HG03442 (cell line): ENCODE measurements at regions not wholly inside any gene's neighbourhood (a gene's known extent, or its start where the extent isn't known, plus 50 kb on each side); places are given as distances from the start of the nearest gene placed in this dataset.
"Not testable (repeated sequence)": the region's sequence is repeated elsewhere in the genome, so short reads cannot be mapped to it uniquely, and the experiment has no call there.

ENCODE experiments used
- ATAC-seq: cut with Tn5 transposase; IDR thresholded peaks from one replicate; pipeline ENCODE4 v1.9.1; 2021; ENCODE audit warnings: mild to moderate bottlenecking, moderate library complexity; ENCODE audit not compliant: unreplicated experiment

- ATAC-seq = no peak
Measured at GRCh38 chr5:169531631-169532030, 51.9 kb upstream of the SPDL1 start.

GRCh38 chr5:169527863-169528262 is 55.7 kb upstream of the SPDL1 start:
- no peak for ATAC-seq

- no peak for ATAC-seq
Measured at GRCh38 chr5:169527066-169527465, 56.5 kb upstream of the SPDL1 start.

- ATAC-seq = no peak
Measured at GRCh38 chr5:169522851-169523250, 60.7 kb upstream of the SPDL1 start.

GRCh38 chr5:169521366-169521983 is 62.1 kb upstream of the SPDL1 start:
- ATAC-seq = no peak

- ATAC-seq = no peak
Measured at GRCh38 chr5:169519358-169519757, 64.2 kb upstream of the SPDL1 start.

GRCh38 chr5:169518779-169519178 is 64.8 kb upstream of the SPDL1 start:
- ATAC-seq = not testable (repeated sequence)

- ATAC-seq = no peak
Measured at GRCh38 chr5:169512385-169512784, 71.2 kb upstream of the SPDL1 start.

- no peak for ATAC-seq
Measured at GRCh38 chr5:169511708-169512107, 71.9 kb upstream of the SPDL1 start.

GRCh38 chr5:169507051-169507450 is 76.5 kb upstream of the SPDL1 start:
- no peak for ATAC-seq

GRCh38 chr5:169503886-169504285 is 79.7 kb upstream of the SPDL1 start:
- no peak for ATAC-seq

- ATAC-seq = no peak
Measured at GRCh38 chr5:169499990-169500505, 83.5 kb upstream of the SPDL1 start.

- no peak for ATAC-seq
Measured at GRCh38 chr5:169496878-169497277, 86.7 kb upstream of the SPDL1 start.

GRCh38 chr5:169494941-169495548 is 88.5 kb upstream of the SPDL1 start:
- no peak for ATAC-seq

- ATAC-seq = no peak
Measured at GRCh38 chr5:169494383-169494935, 89.1 kb upstream of the SPDL1 start.

- no peak for ATAC-seq
Measured at GRCh38 chr5:169474226-169474625, 109.3 kb upstream of the SPDL1 start.

- ATAC-seq = no peak
Measured at GRCh38 chr5:169472544-169472943, 111.0 kb upstream of the SPDL1 start.

GRCh38 chr5:169471021-169471420 is 112.6 kb upstream of the SPDL1 start:
- no peak for ATAC-seq

- ATAC-seq = no peak
Measured at GRCh38 chr5:169467041-169467771, 116.4 kb upstream of the SPDL1 start.

GRCh38 chr5:169460896-169461295 is 122.7 kb upstream of the SPDL1 start:
- no peak for ATAC-seq

- ATAC-seq = no peak
Measured at GRCh38 chr5:169460123-169460522, 123.5 kb upstream of the SPDL1 start.

GRCh38 chr5:169458221-169458620 is 125.4 kb upstream of the SPDL1 start:
- ATAC-seq = no peak
